SK-N-SH (cell line): ENCODE measurements at regions not wholly inside any gene's neighbourhood (a gene's known extent, or its start where the extent isn't known, plus 50 kb on each side); places are given as distances from the start of the nearest gene placed in this dataset.

Experiments used
- CTCF ChIP-seq: fragments of 200-600 bp; sonication (generic); IDR thresholded peaks from 2 replicates; pipeline ENCODE4 v1.6.1; 2017; ENCODE audit warnings: antibody characterized with exemption, mild to moderate bottlenecking, moderate library complexity
- EZH2phosphoT487 ChIP-seq: fragments of 200-600 bp; sonication (generic); IDR thresholded peaks from 2 replicates; pipeline ENCODE4 v1.6.1; 2017; ENCODE audit warnings: low read depth, mixed run types, mild to moderate bottlenecking, antibody characterized with exemption, moderate library complexity, borderline replicate concordance
- FOXM1 ChIP-seq: IDR thresholded peaks from 2 replicates; pipeline ENCODE4 v1.4.0; 2012; ENCODE audit warnings: low read depth, mild to moderate bottlenecking
- GABPA ChIP-seq: IDR thresholded peaks from 2 replicates; pipeline ENCODE4 v1.4.0; 2012; ENCODE audit warnings: low read depth, mild to moderate bottlenecking
- MAX ChIP-seq: IDR thresholded peaks from 2 replicates; pipeline ENCODE4 v1.4.0; 2012; ENCODE audit warnings: low read depth
- NRF1 ChIP-seq: IDR thresholded peaks from 2 replicates; pipeline ENCODE4 v1.6.1; 2012; ENCODE audit warnings: low read depth, mild to moderate bottlenecking, low read length
- POLR2AphosphoS5 ChIP-seq: IDR thresholded peaks from 2 replicates; pipeline ENCODE4 v1.6.1; 2012; ENCODE audit warnings: low read depth, low read length
- SMC3 ChIP-seq: IDR thresholded peaks from 2 replicates; pipeline ENCODE4 v1.6.1; 2012; ENCODE audit warnings: low read depth, low read length, improper control_type of control experiment

- TF ChIP-seq POLR2AphosphoS5 (no peak), FOXM1 (no peak), CTCF (no peak), SMC3 (no peak), MAX (no peak), GABPA (no peak), NRF1 (no peak), EZH2phosphoT487 (no peak)
Observed at GRCh38 chr7:119936836-119937235, 336.1 kb upstream of the KCND2 start.
